GM18498 (cell line): ENCODE measurements at regions not wholly inside any gene's neighbourhood (a gene's known extent, or its start where the extent isn't known, plus 50 kb on each side); places are given as distances from the start of the nearest gene placed in this dataset.
"Not testable (repeated sequence)": the region's sequence is repeated elsewhere in the genome, so short reads cannot be mapped to it uniquely, and the experiment has no call there.

ENCODE experiments used
- ATAC-seq: cut with Tn5 transposase; IDR thresholded peaks from one replicate; pipeline ENCODE4 v1.9.1; 2021; ENCODE audit warnings: mild to moderate bottlenecking, moderate library complexity; ENCODE audit not compliant: unreplicated experiment

- ATAC-seq, result no peak
These were observed 104.4 kb upstream of the RBMS3 start for GRCh38 chr3:29176501-29176900.

- no peak for ATAC-seq
These were observed 101.8 kb upstream of the RBMS3 start for GRCh38 chr3:29178809-29179793.

GRCh38 chr3:29181149-29181780 is 99.6 kb upstream of the RBMS3 start:
- ATAC-seq, result no peak

DNA sequence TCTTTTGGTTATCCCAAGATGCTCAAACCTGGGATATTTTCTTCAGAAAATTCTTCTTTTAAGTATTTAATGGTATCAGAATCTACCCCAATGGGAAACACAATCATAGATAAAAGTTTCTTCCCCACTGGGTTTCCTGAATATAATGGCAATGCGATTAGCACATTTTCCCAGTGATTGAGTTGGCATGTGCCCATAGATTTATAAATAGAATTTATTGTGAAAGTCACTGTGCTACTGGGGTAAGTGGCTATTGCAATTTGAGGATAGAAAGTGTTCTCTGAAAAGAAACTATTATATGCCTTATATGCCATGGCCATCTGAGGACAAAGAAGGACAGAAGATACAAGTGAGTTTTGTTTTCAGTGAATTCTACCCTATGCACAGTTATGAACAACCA is 99.0 kb upstream of the RBMS3 start:
- no peak for ATAC-seq

DNA sequence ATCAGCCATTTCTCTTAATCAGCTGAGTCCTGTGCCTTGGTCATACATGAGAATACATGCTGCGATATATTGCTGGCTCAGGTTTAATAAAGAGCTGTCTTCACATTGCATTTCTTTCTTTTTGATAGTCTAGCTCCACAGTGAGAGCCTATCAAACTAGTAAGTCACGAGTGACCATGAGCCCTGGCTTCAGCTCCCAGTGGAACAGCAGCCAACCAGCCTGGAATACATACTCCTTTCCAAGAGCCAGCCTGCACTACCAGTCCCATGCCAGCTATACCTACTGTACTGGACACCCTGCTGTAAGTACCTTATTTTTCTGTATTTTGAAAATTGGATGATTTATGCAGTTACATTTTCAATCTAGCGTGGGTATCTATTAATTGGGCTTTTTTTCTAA is 98.0 kb upstream of the RBMS3 start:
- ATAC-seq, result not testable (repeated sequence)

DNA sequence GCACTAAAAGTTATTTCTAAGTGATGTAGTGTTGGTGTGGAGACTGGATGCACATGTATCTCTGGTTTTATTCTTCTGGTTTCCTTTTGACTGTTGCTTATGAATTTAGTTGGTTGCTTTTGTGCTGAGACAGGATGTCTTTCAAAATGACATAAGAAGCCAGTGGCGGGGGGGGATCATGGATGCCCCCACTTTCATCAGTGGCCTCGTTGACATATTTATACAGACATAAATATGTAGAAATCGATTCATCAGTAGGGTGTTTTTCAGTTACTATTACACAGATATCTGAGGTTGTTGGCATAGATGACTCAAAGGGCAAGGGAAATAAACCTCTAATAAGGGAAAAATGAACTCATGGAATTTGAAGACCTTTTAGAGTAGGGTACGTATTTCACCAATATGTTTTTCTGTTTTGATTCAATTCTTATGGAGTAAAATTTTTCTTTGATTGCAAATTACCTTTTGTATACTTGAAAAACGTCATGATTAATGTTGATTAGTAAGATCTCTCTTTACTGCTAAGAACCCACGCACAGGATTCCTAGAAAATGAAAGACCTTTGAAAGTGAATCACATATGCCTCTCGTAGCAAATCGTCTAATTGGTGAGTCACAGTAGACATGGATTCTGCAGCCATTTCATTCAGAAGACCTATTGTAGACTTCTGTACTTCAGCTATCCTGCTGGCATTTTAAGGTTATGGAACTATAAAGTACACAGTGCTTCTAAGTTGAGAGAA is 97.4 kb upstream of the RBMS3 start:
- ATAC-seq, result no peak

DNA sequence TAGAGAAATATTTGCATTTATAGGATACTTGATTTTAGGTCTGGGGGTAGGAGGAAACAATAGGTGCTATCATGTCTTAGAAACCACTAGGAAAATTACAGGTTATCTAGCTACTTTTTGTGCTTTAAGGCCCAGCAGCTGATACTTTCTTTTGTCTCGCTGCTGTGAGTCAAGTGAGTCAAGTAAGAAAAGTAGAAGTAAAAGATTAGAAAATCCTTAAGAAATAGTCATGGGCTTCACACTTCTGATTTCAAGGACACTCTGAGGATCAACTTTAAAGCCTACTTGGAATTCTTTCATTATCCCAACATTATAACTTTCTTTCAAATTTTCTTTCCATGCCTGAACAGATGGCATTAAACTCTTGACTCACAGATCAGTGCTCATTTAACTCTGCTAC is 95.2 kb upstream of the RBMS3 start:
- ATAC-seq, result no peak

- ATAC-seq, result no peak
These were observed 94.7 kb upstream of the RBMS3 start for GRCh38 chr3:29186131-29186599.

GRCh38 chr3:29186982-29187725 is 93.7 kb upstream of the RBMS3 start:
- ATAC-seq, result no peak

DNA sequence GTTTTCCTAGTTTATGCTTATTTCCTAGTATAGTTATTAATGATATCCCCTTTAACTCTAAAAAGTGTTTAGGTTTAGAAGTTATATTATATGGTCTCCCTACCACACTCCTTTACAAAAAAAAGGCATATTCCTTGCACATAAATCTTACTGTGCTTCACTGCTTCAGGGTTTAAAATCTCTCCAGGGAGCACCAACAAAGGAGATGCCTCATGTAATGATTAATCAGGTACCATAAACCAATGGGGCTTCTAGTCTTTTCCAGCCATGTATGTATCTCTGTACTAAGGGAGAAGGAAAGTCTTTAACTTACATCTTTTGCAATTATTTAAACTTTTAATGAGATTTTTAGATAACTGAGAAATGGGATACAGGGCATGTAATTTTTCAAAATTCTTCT is 91.5 kb upstream of the RBMS3 start:
- ATAC-seq, result no peak

- no peak for ATAC-seq
These were observed 86.7 kb upstream of the RBMS3 start for GRCh38 chr3:29194139-29194538.

GRCh38 chr3:29195056-29195455 is 85.8 kb upstream of the RBMS3 start:
- no peak for ATAC-seq

DNA sequence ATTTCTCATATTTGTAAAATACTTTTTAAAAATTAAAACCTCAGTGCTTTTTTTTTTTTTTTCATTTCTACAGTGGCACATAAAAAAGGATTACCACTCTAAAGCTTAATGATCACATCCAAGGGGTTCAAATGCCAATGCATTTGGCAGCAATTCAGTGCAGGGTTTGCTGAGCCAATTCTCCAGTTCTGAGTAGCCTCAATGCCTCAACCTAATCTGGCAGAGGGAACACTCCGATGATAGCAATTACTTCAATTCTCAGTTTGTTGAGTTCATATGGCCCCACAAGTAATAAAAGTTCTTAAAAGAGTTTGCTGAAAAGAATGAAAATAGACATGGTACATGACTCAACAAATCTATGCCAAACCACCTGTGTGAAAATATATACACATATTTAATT is 79.3 kb upstream of the RBMS3 start:
- no peak for ATAC-seq

DNA sequence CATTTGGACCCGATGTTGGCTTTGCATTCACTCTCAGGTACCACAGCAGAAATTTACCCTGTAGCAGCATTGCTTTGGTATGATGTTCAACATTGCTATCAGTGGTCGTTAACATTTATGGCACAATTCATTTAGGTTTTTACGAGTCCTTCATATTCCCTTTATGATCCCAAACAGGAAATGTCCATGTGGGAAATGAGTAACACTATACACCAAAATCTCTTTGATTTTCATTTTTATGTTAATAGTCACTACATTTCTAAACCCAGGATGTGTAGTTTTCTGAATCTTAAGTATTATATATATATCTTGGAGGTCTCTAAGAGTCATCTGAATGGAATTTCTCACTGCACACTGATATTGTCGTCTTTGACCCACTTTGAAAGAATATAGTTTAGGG is 78.5 kb upstream of the RBMS3 start:
- no peak for ATAC-seq

DNA sequence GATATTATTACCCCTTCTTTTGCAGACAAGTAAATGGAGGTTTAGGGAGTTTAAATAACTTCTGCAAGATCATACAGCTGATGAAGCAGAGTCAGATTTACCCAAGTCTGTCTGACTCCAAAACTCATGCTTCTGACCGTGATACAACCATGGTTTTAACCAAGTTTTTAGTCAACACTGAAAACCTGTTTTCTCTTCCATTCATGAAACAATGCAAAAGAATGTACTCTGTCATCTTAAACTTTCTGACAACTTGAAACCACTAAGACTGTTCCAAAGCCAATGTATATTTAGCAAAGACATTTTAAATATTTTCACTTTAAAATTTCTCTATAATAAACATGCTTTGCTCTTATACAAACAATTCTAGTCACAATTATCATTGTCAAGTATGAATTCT is 77.0 kb upstream of the RBMS3 start:
- no peak for ATAC-seq

- no peak for ATAC-seq
These were observed 73.4 kb upstream of the RBMS3 start for GRCh38 chr3:29207427-29207826.

DNA sequence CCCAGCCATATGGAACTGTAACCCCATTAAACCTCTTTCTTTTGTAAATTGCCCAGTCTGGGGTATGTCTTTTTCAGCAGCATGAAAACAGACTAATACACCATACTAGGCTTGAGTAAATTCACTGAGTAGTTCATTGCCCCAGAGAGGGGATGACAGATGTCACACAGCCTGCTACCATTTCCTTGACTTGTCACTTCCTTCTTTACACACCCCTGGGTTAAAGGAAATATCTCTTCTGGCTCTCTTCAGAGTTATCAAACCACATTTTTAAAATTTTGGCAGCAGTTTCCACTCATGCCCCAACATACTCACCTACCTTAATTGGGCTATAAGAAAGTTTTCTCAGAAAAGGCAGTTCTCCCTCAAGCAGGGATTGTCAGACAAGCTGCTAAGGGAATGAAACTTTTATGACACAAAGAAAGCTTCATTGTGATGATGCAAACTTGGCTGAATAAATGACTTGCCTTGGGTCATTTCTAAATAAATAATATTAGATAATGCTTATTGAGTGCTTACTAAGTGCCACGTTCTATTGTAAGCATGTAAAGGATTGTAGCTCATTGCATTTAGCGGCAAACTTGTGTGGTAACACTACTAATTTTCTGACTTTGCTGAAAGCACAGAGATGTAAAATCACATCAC is 68.0 kb upstream of the RBMS3 start:
- ATAC-seq, result no peak

GRCh38 chr3:29214009-29214658 is 66.7 kb upstream of the RBMS3 start:
- no peak for ATAC-seq

DNA sequence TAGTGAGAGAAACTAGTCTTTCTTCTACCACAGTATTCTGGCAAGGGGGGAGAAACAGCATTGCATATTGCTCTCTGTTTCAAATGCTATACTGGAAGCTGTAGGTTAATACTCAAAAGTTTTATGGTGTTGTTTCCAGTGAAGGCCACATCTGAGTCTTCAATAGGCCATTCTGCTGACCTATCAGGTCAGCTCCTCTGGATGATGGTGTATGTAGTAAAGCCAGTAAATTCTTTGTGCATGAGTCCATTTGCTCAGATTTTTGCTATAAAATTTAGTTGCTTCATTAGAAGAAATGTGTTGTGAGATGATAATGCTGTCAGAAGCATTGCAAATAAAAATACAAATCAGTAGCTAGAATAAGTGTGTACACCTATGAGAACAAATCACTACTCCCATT is 64.9 kb upstream of the RBMS3 start:
- no peak for ATAC-seq

GRCh38 chr3:29226706-29227105 is 54.2 kb upstream of the RBMS3 start:
- no peak for ATAC-seq
